ENCODE measurements at regions not wholly inside any gene's neighbourhood (a gene's known extent, or its start where the extent isn't known, plus 50 kb on each side); places are given as distances from the start of the nearest gene placed in this dataset.

GRCh38 chr11:134908583-134908982 lies 496.5 kb upstream of the B3GAT1 start:
- POLR2A ChIA-PET: no interaction called here
- CTCF ChIA-PET: no interaction called here
- TF ChIP-seq NR3C1 (CRISPR knock-in tag; conservative IDR thresholded peaks at IDR 0.05; ENCODE audit: low read depth) (no peak), FOXK1 (CRISPR knock-in tag; IDR thresholded peaks at IDR 0.05) (no peak), AFF4 (CRISPR knock-in tag; IDR thresholded peaks at IDR 0.05; ENCODE audit: borderline replicate concordance) (no peak), GTF2I (CRISPR knock-in tag; conservative IDR thresholded peaks at IDR 0.05) (no peak), SMAD3 (CRISPR knock-in tag; IDR thresholded peaks at IDR 0.05; ENCODE audit: borderline replicate concordance) (no peak), ZNF121 (CRISPR knock-in tag; IDR thresholded peaks at IDR 0.05) (no peak), ZNF671 (CRISPR knock-in tag; IDR thresholded peaks at IDR 0.05) (no peak), KAT7 (CRISPR knock-in tag; IDR thresholded peaks at IDR 0.05; ENCODE audit: borderline replicate concordance) (no peak), ZNF219 (CRISPR knock-in tag; IDR thresholded peaks at IDR 0.05; ENCODE audit: borderline replicate concordance) (no peak), NR1H2 (CRISPR knock-in tag; IDR thresholded peaks at IDR 0.05) (no peak), PRRX2 (CRISPR knock-in tag; IDR thresholded peaks at IDR 0.05) (no peak), ATF1 (CRISPR knock-in tag; IDR thresholded peaks at IDR 0.05) (no peak), NR2C2 (CRISPR knock-in tag; IDR thresholded peaks at IDR 0.05) (no peak), PRDM15 (CRISPR knock-in tag; IDR thresholded peaks at IDR 0.05) (no peak), ZNF396 (CRISPR knock-in tag; IDR thresholded peaks at IDR 0.05; ENCODE audit: borderline replicate concordance) (no peak), ZNF423 (CRISPR knock-in tag; IDR thresholded peaks at IDR 0.05) (no peak)
- TF ChIP-seq, protein P1, sequence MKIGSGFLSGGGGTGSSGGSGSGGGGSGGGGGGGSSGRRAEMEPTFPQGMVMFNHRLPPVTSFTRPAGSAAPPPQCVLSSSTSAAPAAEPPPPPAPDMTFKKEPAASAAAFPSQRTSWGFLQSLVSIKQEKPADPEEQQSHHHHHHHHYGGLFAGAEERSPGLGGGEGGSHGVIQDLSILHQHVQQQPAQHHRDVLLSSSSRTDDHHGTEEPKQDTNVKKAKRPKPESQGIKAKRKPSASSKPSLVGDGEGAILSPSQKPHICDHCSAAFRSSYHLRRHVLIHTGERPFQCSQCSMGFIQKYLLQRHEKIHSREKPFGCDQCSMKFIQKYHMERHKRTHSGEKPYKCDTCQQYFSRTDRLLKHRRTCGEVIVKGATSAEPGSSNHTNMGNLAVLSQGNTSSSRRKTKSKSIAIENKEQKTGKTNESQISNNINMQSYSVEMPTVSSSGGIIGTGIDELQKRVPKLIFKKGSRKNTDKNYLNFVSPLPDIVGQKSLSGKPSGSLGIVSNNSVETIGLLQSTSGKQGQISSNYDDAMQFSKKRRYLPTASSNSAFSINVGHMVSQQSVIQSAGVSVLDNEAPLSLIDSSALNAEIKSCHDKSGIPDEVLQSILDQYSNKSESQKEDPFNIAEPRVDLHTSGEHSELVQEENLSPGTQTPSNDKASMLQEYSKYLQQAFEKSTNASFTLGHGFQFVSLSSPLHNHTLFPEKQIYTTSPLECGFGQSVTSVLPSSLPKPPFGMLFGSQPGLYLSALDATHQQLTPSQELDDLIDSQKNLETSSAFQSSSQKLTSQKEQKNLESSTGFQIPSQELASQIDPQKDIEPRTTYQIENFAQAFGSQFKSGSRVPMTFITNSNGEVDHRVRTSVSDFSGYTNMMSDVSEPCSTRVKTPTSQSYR (CRISPR knock-in tag; IDR thresholded peaks at IDR 0.05): no peak
- TF ChIP-seq, protein P2, sequence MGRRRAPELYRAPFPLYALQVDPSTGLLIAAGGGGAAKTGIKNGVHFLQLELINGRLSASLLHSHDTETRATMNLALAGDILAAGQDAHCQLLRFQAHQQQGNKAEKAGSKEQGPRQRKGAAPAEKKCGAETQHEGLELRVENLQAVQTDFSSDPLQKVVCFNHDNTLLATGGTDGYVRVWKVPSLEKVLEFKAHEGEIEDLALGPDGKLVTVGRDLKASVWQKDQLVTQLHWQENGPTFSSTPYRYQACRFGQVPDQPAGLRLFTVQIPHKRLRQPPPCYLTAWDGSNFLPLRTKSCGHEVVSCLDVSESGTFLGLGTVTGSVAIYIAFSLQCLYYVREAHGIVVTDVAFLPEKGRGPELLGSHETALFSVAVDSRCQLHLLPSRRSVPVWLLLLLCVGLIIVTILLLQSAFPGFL (CRISPR knock-in tag; IDR thresholded peaks at IDR 0.05; ENCODE audit: borderline replicate concordance): no peak
- no peak for ATAC-seq
- peaks cover 7% of the 10 kb centered on the region for H3K9me3 Mint-ChIP-seq
- H3K4me1 Mint-ChIP-seq: no peaks in the 10 kb centered on the region; the same call in 1 of the 2 replicates
- H3K27ac Mint-ChIP-seq: no peak overlapping the region
- H3K36me3 Mint-ChIP-seq: 0 out of 2 replicates have a peak, but pooled peaks cover 5% of the 10 kb centered on the region
- peaks cover 4% of the 10 kb centered on the region; the same call in 1 of the 2 replicates for H3K27me3 Mint-ChIP-seq (ENCODE audit: low read depth)
- no peak for DNase-seq (ENCODE audit: low spot score)
- H3K4me3 Mint-ChIP-seq: no peak overlapping the region

All from WTC11 (cell line).